OCI-LY1 (cell line): ENCODE measurements at regions not wholly inside any gene's neighbourhood (a gene's known extent, or its start where the extent isn't known, plus 50 kb on each side); places are given as distances from the start of the nearest gene placed in this dataset.

Source experiments
- CTCF ChIP-seq: fragments of 200-600 bp; sonication (generic), shearing (Covaris generic); IDR thresholded peaks from 2 replicates; pipeline ENCODE4 v1.5.1; 2017; ENCODE audit warnings: mild to moderate bottlenecking, antibody characterized with exemption, low read length, moderate library complexity, mixed read lengths
- EZH2 ChIP-seq: fragments of 200-600 bp; sonication (generic), shearing (Covaris generic); IDR thresholded peaks from 2 replicates; pipeline ENCODE4 v1.8.0; 2017; ENCODE audit warnings: borderline replicate concordance, mixed run types, mild to moderate bottlenecking, antibody characterized with exemption, low read length, moderate library complexity, mixed read lengths

- TF ChIP-seq CTCF, result no peak
- TF ChIP-seq EZH2, result no peak
Observed at GRCh38 chr7:32167256-32167655, 97.0 kb upstream of the PDE1C start.
